Endothelial cell of umbilical vein (primary cell): ENCODE measurements at regions not wholly inside any gene's neighbourhood (a gene's known extent, or its start where the extent isn't known, plus 50 kb on each side); places are given as distances from the start of the nearest gene placed in this dataset.

Source experiments
- BruUV-seq: library from RNA; stranded (reverse); fragments of 400-500 nt; replicated peaks from 2 replicates; lab custom pipeline; 2021; lab: Mats Ljungman, UMichigan
- CTCF ChIA-PET: fragments of 300-600, 350-600 bp; sonication (Branson Sonifier 250); formaldehyde crosslinking; loops from one replicate; lab custom pipeline; 2021; ENCODE audit warnings: antibody characterized with exemption, inconsistent platforms; lab: Charles Lee
- POLR2A ChIA-PET: fragments of 300-600, 350-600 bp; sonication (Branson Sonifier 250); formaldehyde crosslinking; loops from one replicate; lab custom pipeline; 2021; ENCODE audit warnings: antibody characterized with exemption, inconsistent platforms; lab: Charles Lee
- DNase-seq: peaks from one replicate; pipeline ENCODE4 v3.0.0-alpha.2; 2011; ENCODE audit warnings: low read depth, low spot score
- FAIRE-seq: peaks from 2 replicates; lab custom pipeline; 2011; peaks lifted over from hg19 to GRCh38; lab: Jason Lieb, UNC
- H2AFZ ChIP-seq: 2 replicates; pipeline ENCODE4 v1.6.0; 2012; ENCODE audit warnings: low read depth, low read length, control low read depth, inconsistent platforms
- H3K27ac ChIP-seq: 2 replicates; pipeline ENCODE4 v1.5.1; 2011; ENCODE audit warnings: low read depth, mild to moderate bottlenecking, control low read depth, low read length, moderate library complexity; ENCODE audit not compliant: insufficient read depth
- H3K27me3 ChIP-seq, 2 experiments: 2 replicates each; pipeline versions ENCODE4 v1.6.0 to v1.6.1; 2011; ENCODE audit warnings: low read length in 2 of 2, mixed read lengths in 1 of 2; ENCODE audit not compliant: control insufficient read depth in 2 of 2, insufficient read depth in 2 of 2
- H3K36me3 ChIP-seq, 2 experiments: 2 replicates in 1 of 2; 3 replicates in 1 of 2; pipeline ENCODE4 v1.5.1; 2011; ENCODE audit warnings: low read length in 2 of 2, mild to moderate bottlenecking in 1 of 2, moderate library complexity in 1 of 2; ENCODE audit not compliant: control insufficient read depth in 2 of 2, insufficient read depth in 2 of 2; ENCODE audit errors: extremely low read depth in 1 of 2
- H3K4me1 ChIP-seq: 3 replicates; pipeline ENCODE4 v1.5.1; 2011; ENCODE audit warnings: mild to moderate bottlenecking, low read length; ENCODE audit not compliant: control insufficient read depth, insufficient read depth; ENCODE audit errors: extremely low read depth
- H3K4me2 ChIP-seq: 2 replicates; pipeline ENCODE4 v1.6.1; 2011; ENCODE audit warnings: low read length, control low read depth, mixed read lengths; ENCODE audit not compliant: insufficient read depth
- H3K4me3 ChIP-seq, 3 experiments: fragments of 200-600 bp in 1 of 3; sonication (generic), shearing (Covaris generic) in 1 of 3; replicated peaks in 1 of 3; 2 replicates each; pipeline ENCODE4 v1.5.1; 2011 to 2016; ENCODE audit warnings: control low read depth in 3 of 3, low read length in 3 of 3, mild to moderate bottlenecking in 2 of 3, inconsistent platforms in 1 of 3, low read depth in 1 of 3, moderate library complexity in 1 of 3; ENCODE audit not compliant: insufficient read depth in 1 of 3
- H3K79me2 ChIP-seq: 2 replicates; pipeline ENCODE4 v1.6.0; 2012; ENCODE audit warnings: low read length, inconsistent platforms; ENCODE audit not compliant: control insufficient read depth, insufficient read depth
- H3K9ac ChIP-seq: replicated peaks from 2 replicates; pipeline ENCODE3; 2011; ENCODE audit warnings: low read length, control low read depth; ENCODE audit not compliant: insufficient read depth; ENCODE audit errors: extremely low read depth
- H3K9me1 ChIP-seq: replicated peaks from 3 replicates; pipeline ENCODE4 v1.6.0; 2011; ENCODE audit warnings: mild to moderate bottlenecking, low read length; ENCODE audit not compliant: control insufficient read depth, insufficient read depth; ENCODE audit errors: extremely low read depth
- H3K9me3 ChIP-seq: replicated peaks from 2 replicates; pipeline ENCODE4 v1.5.1; 2012; ENCODE audit warnings: low read length, inconsistent platforms; ENCODE audit not compliant: control insufficient read depth, insufficient read depth
- H4K20me1 ChIP-seq: replicated peaks from 2 replicates; pipeline ENCODE3; 2011; ENCODE audit warnings: mild to moderate bottlenecking, low read length; ENCODE audit not compliant: control insufficient read depth, insufficient read depth; ENCODE audit errors: extremely low read depth
- CTCF ChIP-seq, 2 donors: IDR thresholded peaks; 1 replicate in 1 of 2; 2 replicates in 1 of 2; pipeline ENCODE4 v1.5.1; 2011; ENCODE audit warnings: low read length in 2 of 2, mild to moderate bottlenecking in 2 of 2, moderate library complexity in 2 of 2, control low read depth in 1 of 2, inconsistent platforms in 1 of 2, low read depth in 1 of 2; ENCODE audit not compliant: insufficient read depth in 1 of 2; ENCODE audit errors: extremely low read depth in 1 of 2
- EZH2 ChIP-seq: IDR thresholded peaks from 2 replicates; pipeline ENCODE4 v1.6.1; 2012; ENCODE audit warnings: borderline replicate concordance, low read depth, mild to moderate bottlenecking, moderate library complexity, low read length, inconsistent platforms; ENCODE audit not compliant: severe bottlenecking
- FOS ChIP-seq: IDR thresholded peaks from 2 replicates; pipeline ENCODE4 v1.6.1; 2011; ENCODE audit warnings: mild to moderate bottlenecking, low read length, moderate library complexity, borderline replicate concordance; ENCODE audit not compliant: insufficient read depth
- GATA2 ChIP-seq: IDR thresholded peaks from 2 replicates; pipeline ENCODE4 v1.7.0; 2011; ENCODE audit warnings: low read depth, mild to moderate bottlenecking, moderate library complexity, mixed read lengths, low read length; ENCODE audit not compliant: insufficient read length, insufficient read depth
- JUN ChIP-seq: IDR thresholded peaks from 2 replicates; pipeline ENCODE4 v1.6.1; 2011; ENCODE audit warnings: borderline replicate concordance, low read depth; ENCODE audit not compliant: insufficient read length, insufficient read depth
- MAX ChIP-seq: IDR thresholded peaks from 2 replicates; pipeline ENCODE4 v1.6.1; 2011; ENCODE audit not compliant: insufficient read depth, insufficient read length
- MYC ChIP-seq: IDR thresholded peaks from one replicate; pipeline ENCODE4 v1.6.1; 2011; ENCODE audit warnings: mild to moderate bottlenecking, low read depth, low read length
- POLR2A ChIP-seq: IDR thresholded peaks from 2 replicates; pipeline ENCODE4 v1.6.1; 2012; ENCODE audit warnings: low read depth, mild to moderate bottlenecking, control low read depth, low read length
- POLR2AphosphoS5 ChIP-seq: IDR thresholded peaks from 2 replicates; pipeline ENCODE4 v1.6.1; 2012; ENCODE audit warnings: low read depth, mild to moderate bottlenecking, control low read depth, low read length, moderate library complexity; ENCODE audit not compliant: insufficient read depth
- dilution Hi-C: fragments of 300-500 bp; cut with MboI; formaldehyde crosslinking; loops from one replicate; pipeline ENCODE4 v1.15.0; 2019; ENCODE audit warnings: low sequenced_read_pairs; ENCODE audit not compliant: extremely low pct_ligation_motif_present
- intact Hi-C: fragments of 100-400 bp; cut with micrococcal nuclease; formaldehyde crosslinking; loops from one replicate; pipeline ENCODE4 v1.10.0; 2022

GRCh38 chr20:10853731-10854130, 179.9 kb upstream of the JAG1 start:
- intact Hi-C loops (no loop called here), dilution Hi-C loops (no loop called here)
- H3K27me3 ChIP-seq, result no peaks in the 10 kb centered on the region
- no peaks in the 10 kb centered on the region for H3K79me2 ChIP-seq
- no peak for DNase-seq
- H3K9ac ChIP-seq, result no peak overlapping the region
- TF ChIP-seq POLR2A (no peak), MAX (no peak), CTCF (IDR thresholded peaks at IDR 0.05; ENCODE audit: extremely low read depth in 1 of 2, insufficient read depth in 1 of 2, low read depth in 1 of 2, low read length in 2 of 2) (no peak), GATA2 (no peak), EZH2 (no peak)
- H4K20me1 ChIP-seq, result no peaks in the 10 kb centered on the region
- FAIRE-seq, result no peak
- H3K4me2 ChIP-seq, result no peak overlapping the region
- H3K9me3 ChIP-seq, result no peaks in the 10 kb centered on the region
- no peaks in the 10 kb centered on the region for H3K36me3 ChIP-seq
- CTCF ChIA-PET, result no interaction called here
- no peak overlapping the region for H2AFZ ChIP-seq
- POLR2A ChIA-PET, result no interaction called here
- H3K9me1 ChIP-seq, result no peaks in the 10 kb centered on the region
- H3K4me3 ChIP-seq, result no peak overlapping the region
- peaks cover 16% of the 10 kb centered on the region for H3K4me1 ChIP-seq
- BruUV-seq, result no TSS peak
- no peak overlapping the region for H3K27ac ChIP-seq

- TF ChIP-seq JUN (no peak), POLR2A (no peak), MYC (no peak), MAX (no peak), GATA2 (no peak), FOS (no peak), EZH2 (no peak), POLR2AphosphoS5 (no peak), CTCF (IDR thresholded peaks at IDR 0.05; ENCODE audit: extremely low read depth in 1 of 2, insufficient read depth in 1 of 2, low read depth in 1 of 2, low read length in 2 of 2) (no peak)
- H3K9me3 ChIP-seq, result no peaks in the 10 kb centered on the region
- H3K36me3 ChIP-seq, result no peaks in the 10 kb centered on the region
- FAIRE-seq (no peak), DNase-seq (no peak)
- intact Hi-C loops (no loop called here), dilution Hi-C loops (no loop called here)
- H3K9ac ChIP-seq, result no peak overlapping the region
- ChIA-PET POLR2A (no interaction called here), CTCF (no interaction called here)
- no peaks in the 10 kb centered on the region for H3K79me2 ChIP-seq
- H3K27ac ChIP-seq, result no peak overlapping the region
- no TSS peak for BruUV-seq
- no peaks in the 10 kb centered on the region for H3K9me1 ChIP-seq
- no peaks in the 10 kb centered on the region for H4K20me1 ChIP-seq
- no peak overlapping the region for H3K4me2 ChIP-seq
- H3K4me1 ChIP-seq, result peaks cover 8% of the 10 kb centered on the region
- no peaks in the 10 kb centered on the region for H3K27me3 ChIP-seq
- no peak overlapping the region for H2AFZ ChIP-seq
- H3K4me3 ChIP-seq, result no peak overlapping the region
These were observed 181.2 kb upstream of the JAG1 start for GRCh38 chr20:10854976-10855375.
